IMR-90 (cell line): ENCODE measurements at regions not wholly inside any gene's neighbourhood (a gene's known extent, or its start where the extent isn't known, plus 50 kb on each side); places are given as distances from the start of the nearest gene placed in this dataset.

Source experiments
- BHLHE40 ChIP-seq: fragments of 150-350 bp; IDR thresholded peaks from 2 replicates; pipeline ENCODE4 v1.6.1; 2016; ENCODE audit warnings: mild to moderate bottlenecking, low read depth, low read length
- FOS ChIP-seq: fragments of 150-350 bp; IDR thresholded peaks from 2 replicates; pipeline ENCODE4 v1.6.1; 2016; ENCODE audit warnings: low read depth, low read length
- MXI1 ChIP-seq: IDR thresholded peaks from 2 replicates; pipeline ENCODE4 v1.6.1; 2012; ENCODE audit warnings: low read depth, mild to moderate bottlenecking, low read length, moderate library complexity, borderline replicate concordance
- POLR2A ChIP-seq: IDR thresholded peaks from 2 replicates; pipeline ENCODE4 v1.6.1; 2012; ENCODE audit warnings: mild to moderate bottlenecking, low read depth, low read length
- TF ChIP-seq, protein P1 (sequence below): conservative IDR thresholded peaks from 2 replicates; pipeline ENCODE4 v1.5.1; 2012; ENCODE audit warnings: mild to moderate bottlenecking, low read depth, low read length, improper control_type of control experiment
- TF ChIP-seq, protein P2 (sequence below): fragments of 150-350 bp; IDR thresholded peaks from 2 replicates; pipeline ENCODE4 v1.6.1; 2017; ENCODE audit warnings: mild to moderate bottlenecking, antibody characterized with exemption, low read length, low read depth

DNA sequence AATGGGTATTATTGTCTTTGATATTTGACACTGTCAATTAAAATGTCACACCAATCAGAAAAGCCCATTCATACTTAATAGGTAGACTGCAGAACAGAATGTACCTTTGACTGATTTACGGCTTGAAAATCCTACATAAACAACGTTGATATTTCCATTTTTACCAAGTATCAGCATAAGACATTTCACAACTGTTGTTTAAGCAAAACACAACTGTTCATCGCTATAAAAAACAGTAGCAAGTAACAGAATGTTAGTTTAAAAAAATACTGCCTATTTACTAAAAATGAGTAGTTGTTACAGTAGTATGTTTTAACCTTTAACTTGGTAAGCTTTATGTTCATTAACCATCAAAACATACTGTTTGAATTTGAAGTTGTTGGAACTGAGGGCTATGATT lies 1096.6 kb downstream of the PCDH17 start:
- TF ChIP-seq, protein P1, sequence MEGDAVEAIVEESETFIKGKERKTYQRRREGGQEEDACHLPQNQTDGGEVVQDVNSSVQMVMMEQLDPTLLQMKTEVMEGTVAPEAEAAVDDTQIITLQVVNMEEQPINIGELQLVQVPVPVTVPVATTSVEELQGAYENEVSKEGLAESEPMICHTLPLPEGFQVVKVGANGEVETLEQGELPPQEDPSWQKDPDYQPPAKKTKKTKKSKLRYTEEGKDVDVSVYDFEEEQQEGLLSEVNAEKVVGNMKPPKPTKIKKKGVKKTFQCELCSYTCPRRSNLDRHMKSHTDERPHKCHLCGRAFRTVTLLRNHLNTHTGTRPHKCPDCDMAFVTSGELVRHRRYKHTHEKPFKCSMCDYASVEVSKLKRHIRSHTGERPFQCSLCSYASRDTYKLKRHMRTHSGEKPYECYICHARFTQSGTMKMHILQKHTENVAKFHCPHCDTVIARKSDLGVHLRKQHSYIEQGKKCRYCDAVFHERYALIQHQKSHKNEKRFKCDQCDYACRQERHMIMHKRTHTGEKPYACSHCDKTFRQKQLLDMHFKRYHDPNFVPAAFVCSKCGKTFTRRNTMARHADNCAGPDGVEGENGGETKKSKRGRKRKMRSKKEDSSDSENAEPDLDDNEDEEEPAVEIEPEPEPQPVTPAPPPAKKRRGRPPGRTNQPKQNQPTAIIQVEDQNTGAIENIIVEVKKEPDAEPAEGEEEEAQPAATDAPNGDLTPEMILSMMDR, result no peak
- TF ChIP-seq POLR2A (no peak), BHLHE40 (no peak), FOS (no peak), MXI1 (no peak)
- TF ChIP-seq, protein P2, sequence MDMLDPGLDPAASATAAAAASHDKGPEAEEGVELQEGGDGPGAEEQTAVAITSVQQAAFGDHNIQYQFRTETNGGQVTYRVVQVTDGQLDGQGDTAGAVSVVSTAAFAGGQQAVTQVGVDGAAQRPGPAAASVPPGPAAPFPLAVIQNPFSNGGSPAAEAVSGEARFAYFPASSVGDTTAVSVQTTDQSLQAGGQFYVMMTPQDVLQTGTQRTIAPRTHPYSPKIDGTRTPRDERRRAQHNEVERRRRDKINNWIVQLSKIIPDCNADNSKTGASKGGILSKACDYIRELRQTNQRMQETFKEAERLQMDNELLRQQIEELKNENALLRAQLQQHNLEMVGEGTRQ, result no peak
